ENCODE measurements at regions not wholly inside any gene's neighbourhood (a gene's known extent, or its start where the extent isn't known, plus 50 kb on each side); places are given as distances from the start of the nearest gene placed in this dataset.

DNA sequence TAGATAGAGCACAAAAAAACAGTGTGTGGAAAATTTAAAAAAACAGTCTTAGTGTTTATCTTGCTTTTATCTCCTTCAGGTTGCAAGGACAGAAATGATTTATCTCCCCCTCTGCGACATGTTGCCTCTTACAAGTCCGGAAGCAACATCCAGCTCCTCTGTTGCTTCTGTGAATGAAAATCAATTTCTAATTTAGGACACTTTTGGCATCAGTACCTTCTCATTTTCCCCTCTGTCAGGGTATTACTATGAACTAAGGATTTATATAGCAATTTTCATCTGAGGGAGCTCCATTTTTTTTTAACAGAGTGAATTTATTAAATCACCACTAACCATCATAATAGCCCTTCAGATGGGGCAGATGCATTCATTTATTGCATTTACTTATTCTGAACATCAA, 116.6 kb upstream of the PLXNC1 start:
- no peak overlapping the region for H3K27ac Mint-ChIP-seq

DNA sequence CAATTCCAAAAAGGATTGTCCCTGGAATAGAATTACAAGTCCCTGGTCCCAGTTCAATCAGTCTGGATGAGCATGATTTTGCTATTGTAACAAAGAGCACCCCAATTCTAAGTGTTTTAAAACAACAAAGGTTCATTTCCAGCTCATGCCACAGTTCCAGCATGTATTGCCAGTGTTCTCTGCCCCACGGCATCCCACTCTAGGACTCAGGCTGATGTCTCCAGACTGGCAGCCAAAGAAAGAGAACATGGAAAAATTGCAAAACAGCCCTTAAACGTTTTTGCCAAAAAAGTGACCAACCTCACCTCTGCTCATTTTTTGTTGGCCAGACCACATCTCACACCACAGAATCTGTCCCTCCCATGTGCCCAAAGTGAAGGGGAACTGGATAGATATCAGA, 116.0 kb upstream of the PLXNC1 start:
- Mint-ChIP-seq H3K9me3 (peaks cover 3 to 10% (median 7%) of the 10 kb centered on the region in 3 donors), H3K4me3 (no peak overlapping the region), H3K27me3 (peaks cover 39% of the 10 kb centered on the region), H3K4me1 (peaks cover 0 to 3% (median 1%) of the 10 kb centered on the region in 3 donors), H3K36me3 (no peaks in the 10 kb centered on the region), H3K27ac (no peak overlapping the region)

More for the DNA sequence above, 116.6 kb upstream of the PLXNC1 start:
- peaks cover 0 to 3% (median 1%) of the 10 kb centered on the region in 3 donors for H3K4me1 Mint-ChIP-seq
- peaks cover 4 to 11% (median 10%) of the 10 kb centered on the region in 3 donors for H3K9me3 Mint-ChIP-seq
- H3K27me3 Mint-ChIP-seq = peaks cover 39% of the 10 kb centered on the region
- no peaks in the 10 kb centered on the region for H3K36me3 Mint-ChIP-seq
- H3K4me3 Mint-ChIP-seq = no peak overlapping the region

DNA sequence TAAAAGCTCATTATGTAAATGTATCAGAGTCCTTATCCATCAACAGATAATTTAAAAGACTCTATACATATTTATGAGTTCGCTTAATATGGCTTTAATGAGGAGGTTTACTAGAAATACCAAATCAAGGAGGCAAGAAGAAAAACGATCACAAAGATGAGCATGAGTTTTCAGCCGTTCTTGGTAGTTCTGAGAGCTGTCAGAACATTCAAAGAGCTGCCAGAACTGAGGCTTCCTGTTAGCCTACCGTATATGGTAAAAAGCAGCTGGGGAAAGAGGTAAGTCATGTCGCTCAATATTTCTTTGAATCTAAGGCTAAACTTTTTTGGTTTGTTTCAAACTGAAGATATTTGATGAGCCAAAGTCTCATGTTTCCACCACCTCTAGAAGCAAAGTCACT, 115.3 kb upstream of the PLXNC1 start:
- Mint-ChIP-seq H3K36me3 (no peaks in the 10 kb centered on the region), H3K9me3 (peaks cover 2 to 10% (median 5%) of the 10 kb centered on the region in 3 donors), H3K4me1 (peaks cover 0 to 3% (median 1%) of the 10 kb centered on the region in 3 donors), H3K27me3 (peaks cover 39% of the 10 kb centered on the region), H3K27ac (no peak overlapping the region), H3K4me3 (no peak overlapping the region)

DNA sequence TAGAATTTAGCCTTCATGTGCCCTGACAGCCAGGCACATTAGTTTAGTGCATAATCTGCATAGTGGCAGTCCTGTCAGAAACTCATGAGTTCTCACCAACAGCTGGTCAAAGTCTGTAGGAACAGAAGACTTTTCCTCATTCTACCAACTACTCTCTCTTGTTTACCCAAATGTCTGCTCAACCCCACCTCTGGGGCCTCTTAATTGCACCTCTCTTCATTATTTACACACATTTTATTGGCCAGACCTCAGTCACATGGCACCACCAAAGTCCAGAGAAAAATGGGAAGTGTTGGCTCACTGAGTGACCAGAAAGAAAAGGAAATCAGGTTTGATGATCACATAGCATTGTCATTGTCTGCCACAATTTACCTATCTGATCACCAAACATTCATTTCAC, 114.6 kb upstream of the PLXNC1 start:
- H3K4me3 Mint-ChIP-seq = no peak overlapping the region
- no peak overlapping the region for H3K27ac Mint-ChIP-seq
- H3K9me3 Mint-ChIP-seq = peaks cover 2 to 10% (median 6%) of the 10 kb centered on the region in 3 donors
- H3K27me3 Mint-ChIP-seq = peaks cover 39% of the 10 kb centered on the region
- no peaks in the 10 kb centered on the region for H3K36me3 Mint-ChIP-seq
- peaks cover 0 to 3% (median 1%) of the 10 kb centered on the region in 3 donors for H3K4me1 Mint-ChIP-seq

DNA sequence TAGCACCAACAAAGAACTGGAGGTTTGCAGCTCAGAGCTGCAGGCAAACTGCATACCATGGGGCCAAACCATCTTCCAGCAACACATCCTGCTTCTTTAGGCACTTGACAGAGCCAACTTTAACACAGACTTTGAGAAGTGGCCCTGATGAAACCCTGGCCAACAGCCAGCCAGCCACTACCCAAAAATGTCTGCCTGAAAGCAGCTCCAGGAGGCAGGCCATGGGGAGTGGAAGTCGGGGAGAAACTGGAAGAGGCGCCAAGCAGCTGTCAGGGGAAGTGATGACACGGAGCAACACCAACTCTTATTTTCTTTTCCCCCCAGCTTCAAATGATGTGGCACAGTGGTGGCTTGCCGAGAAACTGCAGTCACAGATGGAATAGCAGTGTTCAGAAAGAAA, 110.9 kb upstream of the PLXNC1 start:
- no peak overlapping the region for H3K27ac Mint-ChIP-seq
- peaks cover 2 to 11% (median 11%) of the 10 kb centered on the region in 3 donors for H3K9me3 Mint-ChIP-seq
- peaks cover 26% of the 10 kb centered on the region for H3K27me3 Mint-ChIP-seq
- peaks cover 2 to 9% (median 3%) of the 10 kb centered on the region in 3 donors for H3K4me1 Mint-ChIP-seq
- H3K4me3 Mint-ChIP-seq = no peak overlapping the region
- H3K36me3 Mint-ChIP-seq = no peaks in the 10 kb centered on the region

DNA sequence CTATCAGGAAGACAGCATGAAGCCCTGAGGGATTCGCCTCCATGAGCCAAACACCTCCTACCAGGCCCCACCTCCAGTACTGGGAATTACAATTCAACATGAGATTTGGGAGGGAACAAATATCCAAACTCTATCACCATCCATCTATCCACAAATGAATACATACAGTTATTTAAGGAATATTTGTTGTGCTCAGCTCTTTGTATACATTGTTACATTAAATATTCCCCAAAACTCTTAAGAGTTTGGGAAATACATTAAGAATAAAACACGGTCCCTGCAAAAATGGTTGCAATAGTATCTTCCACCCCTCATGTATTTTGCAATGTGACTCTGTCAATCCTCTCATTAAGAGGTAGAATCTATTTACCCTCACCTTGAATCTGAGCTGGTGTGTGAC, 109.8 kb upstream of the PLXNC1 start:
- H3K27me3 Mint-ChIP-seq = peaks cover 24% of the 10 kb centered on the region
- H3K4me3 Mint-ChIP-seq = no peak overlapping the region
- no peaks in the 10 kb centered on the region for H3K36me3 Mint-ChIP-seq
- peaks cover 2 to 9% (median 3%) of the 10 kb centered on the region in 3 donors for H3K4me1 Mint-ChIP-seq
- peaks cover 0 to 12% (median 11%) of the 10 kb centered on the region in 3 donors for H3K9me3 Mint-ChIP-seq
- no peak overlapping the region for H3K27ac Mint-ChIP-seq

DNA sequence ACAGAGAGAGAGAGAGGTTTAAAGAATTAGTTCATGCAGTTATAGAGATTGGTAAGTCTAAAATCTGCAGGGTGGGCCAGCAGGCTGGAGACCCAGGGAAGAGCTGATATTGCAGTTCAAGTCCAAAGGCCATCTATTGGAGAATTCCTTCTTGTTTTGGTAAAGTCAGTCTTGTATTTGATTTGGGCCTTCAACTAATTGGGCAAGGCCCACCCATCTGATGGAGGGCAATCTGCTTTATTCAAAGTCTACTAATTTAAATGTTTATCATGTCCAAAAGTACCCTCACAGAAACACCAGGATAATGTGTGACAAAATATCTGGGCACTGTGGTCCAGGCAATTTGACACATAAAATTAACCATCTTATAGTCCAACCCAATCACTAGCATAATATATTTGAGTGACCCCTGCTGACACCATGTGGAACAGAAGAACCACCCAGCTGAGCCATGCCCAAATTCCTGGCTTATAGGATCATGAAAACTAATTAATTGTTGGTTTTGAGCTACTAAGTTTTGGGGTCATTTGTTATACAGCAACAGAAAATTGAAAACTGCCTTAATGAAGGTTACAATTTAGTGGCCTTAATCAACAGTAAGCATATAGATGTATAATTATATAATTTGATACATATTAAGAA, 109.1 kb upstream of the PLXNC1 start:
- Mint-ChIP-seq H3K27me3 (peaks cover 21% of the 10 kb centered on the region), H3K9me3 (peaks cover 0 to 11% (median 10%) of the 10 kb centered on the region in 3 donors), H3K4me1 (peaks cover 2 to 9% (median 3%) of the 10 kb centered on the region in 3 donors), H3K36me3 (no peaks in the 10 kb centered on the region), H3K27ac (no peak overlapping the region), H3K4me3 (no peak overlapping the region)

DNA sequence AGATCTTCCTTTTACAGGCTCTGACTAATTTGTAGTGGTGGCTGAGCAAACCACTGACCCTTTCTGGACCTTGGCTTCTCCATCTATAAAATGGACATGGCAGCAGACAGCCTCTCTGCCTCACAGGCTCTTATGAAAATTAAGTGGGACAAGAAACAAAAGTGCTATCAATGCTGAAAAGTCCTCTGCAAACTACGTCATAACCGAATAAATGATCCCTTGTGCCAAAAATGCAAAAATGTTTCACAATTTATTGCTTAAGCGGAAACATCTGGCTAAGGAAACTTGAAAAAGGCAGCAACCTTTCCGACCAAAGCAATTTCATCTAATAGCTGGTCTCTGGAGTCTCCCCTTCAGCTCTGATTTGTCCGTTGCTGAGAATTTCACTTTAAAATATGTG, 108.5 kb upstream of the PLXNC1 start:
- Mint-ChIP-seq H3K9me3 (peaks cover 0 to 8% (median 6%) of the 10 kb centered on the region in 3 donors), H3K36me3 (no peaks in the 10 kb centered on the region), H3K27ac (no peak overlapping the region), H3K27me3 (peaks cover 16% of the 10 kb centered on the region), H3K4me1 (peaks cover 2 to 9% (median 3%) of the 10 kb centered on the region in 3 donors), H3K4me3 (peak overlapping the region in 3 of 4 donors; percentile 1 to 72 (median 20))

DNA sequence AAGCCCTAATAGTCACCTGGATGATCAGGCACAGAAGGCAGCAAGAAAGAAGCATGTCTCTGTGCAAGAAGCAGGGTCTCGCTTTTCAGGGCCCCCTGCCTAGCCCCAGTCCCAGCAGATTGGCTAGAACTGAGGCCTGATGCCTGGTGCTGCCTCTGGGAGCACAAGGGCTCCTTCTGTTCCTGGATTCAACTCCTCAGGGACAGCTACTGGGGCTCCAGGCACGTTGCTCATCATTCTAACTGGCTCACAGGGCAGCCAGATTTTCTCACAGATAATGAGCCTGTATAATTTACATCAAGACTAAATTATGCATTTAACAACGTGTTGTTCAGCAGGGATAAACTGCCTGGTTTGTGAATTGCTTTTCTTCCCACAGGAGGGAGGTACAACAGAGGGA, 106.5 kb upstream of the PLXNC1 start:
- H3K27ac Mint-ChIP-seq = no peak overlapping the region
- peaks cover 0 to 6% (median 6%) of the 10 kb centered on the region in 3 donors for H3K9me3 Mint-ChIP-seq
- no peak overlapping the region for H3K4me3 Mint-ChIP-seq
- H3K36me3 Mint-ChIP-seq = no peaks in the 10 kb centered on the region
- no peaks in the 10 kb centered on the region for H3K27me3 Mint-ChIP-seq
- peaks cover 2 to 9% (median 3%) of the 10 kb centered on the region in 3 donors for H3K4me1 Mint-ChIP-seq

DNA sequence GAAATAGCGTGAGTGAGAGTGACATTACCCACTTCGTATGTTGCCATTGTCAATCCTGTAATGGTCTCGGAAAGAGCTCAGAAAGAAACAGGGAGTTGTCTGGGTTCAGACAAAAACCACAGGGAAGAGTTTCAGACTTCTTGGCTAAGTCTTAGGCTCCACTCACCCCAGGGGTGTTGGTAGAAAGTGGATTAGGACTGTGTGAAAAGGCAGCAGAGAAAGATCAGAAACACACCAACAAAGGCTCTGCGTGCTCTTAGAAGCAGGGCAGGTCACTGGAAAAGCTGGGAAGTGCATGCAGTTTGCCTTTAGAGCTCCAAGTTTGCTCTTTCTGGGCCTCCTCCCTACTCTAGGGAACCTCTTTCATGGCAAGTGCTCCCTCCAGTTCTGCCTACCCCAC, 106.1 kb upstream of the PLXNC1 start:
- Mint-ChIP-seq H3K27ac (no peak overlapping the region), H3K4me3 (no peak overlapping the region), H3K9me3 (peaks cover 0 to 6% (median 6%) of the 10 kb centered on the region in 3 donors), H3K36me3 (no peaks in the 10 kb centered on the region), H3K27me3 (no peaks in the 10 kb centered on the region), H3K4me1 (peaks cover 2 to 9% (median 4%) of the 10 kb centered on the region in 3 donors)

DNA sequence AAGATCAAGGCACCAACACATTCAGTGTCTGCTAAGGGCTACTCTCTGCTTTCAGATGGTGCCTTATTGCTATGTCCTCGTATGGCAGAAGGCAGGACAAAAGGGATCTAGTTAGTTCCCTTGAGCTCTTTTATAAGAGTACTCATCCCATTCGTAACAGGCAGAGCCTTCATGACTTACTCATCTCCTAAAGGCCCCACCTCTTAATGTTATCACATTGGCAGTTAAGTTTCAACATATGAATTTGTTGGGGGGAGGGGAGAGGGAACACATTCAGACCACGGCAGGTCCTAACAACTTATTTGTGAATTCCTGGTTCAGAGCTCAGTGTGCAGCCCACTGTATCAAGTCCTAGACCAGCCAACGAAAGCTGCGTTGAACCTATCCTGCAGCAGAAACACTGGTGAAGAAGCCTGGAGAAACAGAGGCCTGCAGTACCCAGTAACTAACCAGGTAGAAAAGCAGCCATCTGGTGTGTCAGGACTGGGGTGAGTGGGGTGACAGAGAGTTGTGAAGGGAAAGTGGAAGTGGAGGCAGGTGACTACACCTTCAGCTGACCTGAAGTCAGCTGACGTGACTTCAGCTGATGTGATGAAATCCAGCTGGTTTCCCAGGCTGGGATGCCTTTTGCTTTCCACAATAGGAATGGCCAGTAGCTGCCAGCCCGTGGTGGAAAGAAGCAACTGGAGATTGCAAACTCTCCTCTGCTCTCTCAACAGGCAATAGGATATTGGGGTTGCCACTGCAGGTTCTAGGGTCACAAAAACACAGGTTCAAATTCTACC, 101.6 kb upstream of the PLXNC1 start:
- H3K4me3 Mint-ChIP-seq = no peak overlapping the region
- no peak overlapping the region for H3K27ac Mint-ChIP-seq
- H3K9me3 Mint-ChIP-seq = peaks cover 0 to 12% (median 2%) of the 10 kb centered on the region in 3 donors
- H3K27me3 Mint-ChIP-seq = peaks cover 4% of the 10 kb centered on the region
- H3K4me1 Mint-ChIP-seq = peaks cover 0 to 3% (median 0%) of the 10 kb centered on the region in 3 donors
- H3K36me3 Mint-ChIP-seq = no peaks in the 10 kb centered on the region

DNA sequence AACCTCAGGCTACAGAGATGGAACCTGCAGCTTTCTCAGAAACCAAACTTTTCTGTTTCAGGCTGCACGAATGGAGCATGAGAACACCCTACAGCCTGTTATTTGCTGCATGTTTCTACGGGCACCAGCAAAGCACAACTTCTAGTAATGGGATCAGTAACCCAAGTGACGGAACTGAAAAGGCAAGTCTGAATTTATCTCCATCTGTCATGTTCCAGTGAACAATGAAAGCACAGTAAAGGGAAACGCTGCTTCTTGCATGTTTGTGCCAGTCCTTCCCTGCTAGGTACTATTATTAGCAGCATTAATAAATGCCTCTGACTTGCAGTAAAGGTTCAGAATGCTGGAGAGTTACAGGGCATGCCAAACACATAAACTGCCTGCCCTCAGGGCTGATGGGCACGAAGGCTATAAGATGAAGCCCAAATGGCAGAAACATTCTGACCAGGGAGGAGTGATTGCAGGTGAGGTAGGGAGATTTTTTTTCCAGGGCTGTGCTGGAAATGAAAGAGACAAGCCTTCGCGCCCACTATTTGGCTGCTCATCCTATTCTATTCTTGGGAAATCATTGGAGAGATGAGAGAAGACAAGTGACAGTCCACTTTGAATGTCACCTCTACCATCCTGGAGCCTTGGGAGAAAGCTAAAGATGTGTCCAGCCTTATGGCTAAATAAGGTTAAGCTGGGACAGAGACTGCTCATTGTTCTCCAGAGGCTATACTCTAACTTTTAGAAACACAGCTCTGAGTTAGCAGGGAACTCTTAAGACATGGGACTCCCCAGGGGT, 100.4 kb upstream of the PLXNC1 start:
- Mint-ChIP-seq H3K4me3 (no peak overlapping the region), H3K27ac (no peak overlapping the region), H3K9me3 (peaks cover 0 to 12% (median 2%) of the 10 kb centered on the region in 3 donors), H3K36me3 (no peaks in the 10 kb centered on the region), H3K4me1 (peaks cover 0 to 3% (median 0%) of the 10 kb centered on the region in 3 donors), H3K27me3 (peaks cover 6% of the 10 kb centered on the region)

DNA sequence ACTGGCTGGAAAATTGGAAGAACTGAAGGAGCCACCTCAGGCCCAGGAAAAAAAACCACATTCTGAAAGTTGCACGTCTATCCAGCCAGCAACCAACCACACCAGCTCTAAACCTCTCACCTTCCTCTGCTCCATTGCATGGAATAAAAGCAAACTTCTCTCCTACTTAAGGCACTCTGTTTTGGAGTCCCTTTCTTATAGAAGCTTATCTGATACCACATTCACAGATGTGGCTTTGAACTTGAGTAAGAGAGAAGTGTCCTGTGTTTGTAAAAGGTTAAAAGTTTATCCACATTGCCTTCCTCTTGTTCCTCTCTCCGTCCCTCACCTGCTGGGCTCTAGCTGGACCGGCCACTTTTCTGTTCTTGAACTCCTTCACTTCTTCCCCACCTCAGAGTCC, 99.6 kb upstream of the PLXNC1 start:
- Mint-ChIP-seq H3K4me1 (peaks cover 0 to 3% (median 0%) of the 10 kb centered on the region in 3 donors), H3K27me3 (peaks cover 6% of the 10 kb centered on the region), H3K27ac (no peak overlapping the region)

DNA sequence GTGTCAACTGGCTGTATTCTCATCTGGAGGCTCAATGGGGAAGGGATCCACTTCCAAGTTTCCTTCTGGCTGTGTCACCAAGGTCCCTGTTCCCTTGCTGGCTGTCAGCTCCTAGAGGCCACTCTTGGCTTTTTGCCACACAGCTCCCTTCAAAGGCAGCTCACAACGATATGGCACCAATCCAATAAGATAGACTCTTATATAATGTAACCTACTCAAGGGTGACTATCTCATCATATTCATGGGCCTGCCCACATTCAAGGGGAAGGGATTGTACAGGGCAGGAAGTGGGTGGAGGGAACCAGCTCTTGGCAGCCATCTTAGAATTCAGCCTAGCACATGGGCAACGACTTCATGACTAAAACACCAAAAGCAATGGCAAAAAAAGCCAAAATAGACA, 98.7 kb upstream of the PLXNC1 start:
- Mint-ChIP-seq H3K9me3 (peaks cover 0 to 10% (median 2%) of the 10 kb centered on the region in 3 donors), H3K36me3 (no peaks in the 10 kb centered on the region), H3K27me3 (peaks cover 6% of the 10 kb centered on the region), H3K4me3 (no peak overlapping the region), H3K27ac (no peak overlapping the region), H3K4me1 (peaks cover 0 to 3% (median 0%) of the 10 kb centered on the region in 3 donors)

More for the DNA sequence above, 99.6 kb upstream of the PLXNC1 start:
- Mint-ChIP-seq H3K4me3 (no peak overlapping the region), H3K36me3 (no peaks in the 10 kb centered on the region), H3K9me3 (peaks cover 0 to 10% (median 2%) of the 10 kb centered on the region in 3 donors)

DNA sequence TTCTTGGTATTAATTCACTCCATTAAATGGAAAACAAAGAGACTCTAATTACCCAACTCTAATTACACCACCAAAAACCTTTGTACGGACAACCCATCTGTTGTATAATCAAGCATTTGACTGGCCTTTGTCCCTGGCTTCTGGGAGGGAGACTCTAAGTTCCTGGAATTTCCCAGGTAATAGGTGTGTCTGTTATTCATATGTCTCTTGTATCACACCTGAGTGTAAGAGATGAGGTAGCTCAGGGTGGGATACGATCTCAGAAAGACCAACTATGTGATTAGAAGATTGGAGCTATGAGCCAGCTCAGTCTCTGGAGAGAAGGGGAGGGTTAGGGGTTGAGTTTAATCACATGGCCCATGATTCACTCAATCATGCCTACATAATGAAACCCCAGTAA, 94.7 kb upstream of the PLXNC1 start:
- no peak overlapping the region for H3K4me3 Mint-ChIP-seq
- no peak overlapping the region for H3K27ac Mint-ChIP-seq
- peaks cover 0 to 2% (median 0%) of the 10 kb centered on the region in 3 donors for H3K4me1 Mint-ChIP-seq
- H3K27me3 Mint-ChIP-seq = peaks cover 6% of the 10 kb centered on the region
- peaks cover 1% of the 10 kb centered on the region for H3K36me3 Mint-ChIP-seq
- peaks cover 0 to 8% (median 6%) of the 10 kb centered on the region in 3 donors for H3K9me3 Mint-ChIP-seq

Data from IgD-negative memory B cell (primary cell).